ENCODE measurements at regions not wholly inside any gene's neighbourhood (a gene's known extent, or its start where the extent isn't known, plus 50 kb on each side); places are given as distances from the start of the nearest gene placed in this dataset.

- no peak overlapping the region for H3K4me3 Mint-ChIP-seq (ENCODE audit: unreplicated experiment)
- H3K9me3 Mint-ChIP-seq (ENCODE audit: unreplicated experiment), result no peaks in the 10 kb centered on the region
- TF ChIP-seq, protein P1, sequence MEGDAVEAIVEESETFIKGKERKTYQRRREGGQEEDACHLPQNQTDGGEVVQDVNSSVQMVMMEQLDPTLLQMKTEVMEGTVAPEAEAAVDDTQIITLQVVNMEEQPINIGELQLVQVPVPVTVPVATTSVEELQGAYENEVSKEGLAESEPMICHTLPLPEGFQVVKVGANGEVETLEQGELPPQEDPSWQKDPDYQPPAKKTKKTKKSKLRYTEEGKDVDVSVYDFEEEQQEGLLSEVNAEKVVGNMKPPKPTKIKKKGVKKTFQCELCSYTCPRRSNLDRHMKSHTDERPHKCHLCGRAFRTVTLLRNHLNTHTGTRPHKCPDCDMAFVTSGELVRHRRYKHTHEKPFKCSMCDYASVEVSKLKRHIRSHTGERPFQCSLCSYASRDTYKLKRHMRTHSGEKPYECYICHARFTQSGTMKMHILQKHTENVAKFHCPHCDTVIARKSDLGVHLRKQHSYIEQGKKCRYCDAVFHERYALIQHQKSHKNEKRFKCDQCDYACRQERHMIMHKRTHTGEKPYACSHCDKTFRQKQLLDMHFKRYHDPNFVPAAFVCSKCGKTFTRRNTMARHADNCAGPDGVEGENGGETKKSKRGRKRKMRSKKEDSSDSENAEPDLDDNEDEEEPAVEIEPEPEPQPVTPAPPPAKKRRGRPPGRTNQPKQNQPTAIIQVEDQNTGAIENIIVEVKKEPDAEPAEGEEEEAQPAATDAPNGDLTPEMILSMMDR (IDR thresholded peaks at IDR 0.05; ENCODE audit: unreplicated experiment), result no peak
- no peaks in the 10 kb centered on the region for H3K27me3 Mint-ChIP-seq (ENCODE audit: unreplicated experiment)
- no peaks in the 10 kb centered on the region for H3K36me3 Mint-ChIP-seq (ENCODE audit: low read depth, unreplicated experiment)
- no peak overlapping the region for H3K27ac Mint-ChIP-seq (ENCODE audit: unreplicated experiment)
- no peaks in the 10 kb centered on the region for H3K4me1 Mint-ChIP-seq (ENCODE audit: unreplicated experiment)
- DNase-seq (ENCODE audit: low spot score), result no peak
Observed at GRCh38 chr4:20383283-20383682, 131.6 kb downstream of the SLIT2 start.

DNA sequence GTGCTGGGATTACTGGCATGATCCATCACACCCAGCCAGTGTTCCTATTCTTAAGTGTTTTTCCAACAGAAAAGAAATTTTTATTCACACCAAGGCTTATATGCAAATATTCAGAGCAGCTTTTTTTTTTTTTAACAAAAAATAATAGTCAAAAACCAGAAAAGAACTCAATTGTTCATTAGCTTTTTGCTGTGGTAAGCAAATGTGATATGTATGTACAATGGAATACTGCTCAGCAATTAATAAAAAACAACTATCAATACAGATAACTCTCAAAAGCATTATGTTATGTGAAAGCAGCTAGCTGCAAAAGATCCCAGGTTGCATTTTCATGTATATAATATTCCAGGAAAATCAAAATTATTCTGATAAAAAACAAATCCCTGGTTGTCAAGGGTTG lies 132.3 kb downstream of the SLIT2 start:
- TF ChIP-seq, protein P1 (IDR thresholded peaks at IDR 0.05; ENCODE audit: unreplicated experiment), result no peak
- DNase-seq (ENCODE audit: low spot score), result no peak
- Mint-ChIP-seq H3K9me3 (ENCODE audit: unreplicated experiment) (no peaks in the 10 kb centered on the region), H3K27me3 (ENCODE audit: unreplicated experiment) (no peaks in the 10 kb centered on the region), H3K4me3 (ENCODE audit: unreplicated experiment) (no peak overlapping the region), H3K27ac (ENCODE audit: unreplicated experiment) (no peak overlapping the region), H3K4me1 (ENCODE audit: unreplicated experiment) (no peaks in the 10 kb centered on the region), H3K36me3 (ENCODE audit: low read depth, unreplicated experiment) (no peaks in the 10 kb centered on the region)

DNA sequence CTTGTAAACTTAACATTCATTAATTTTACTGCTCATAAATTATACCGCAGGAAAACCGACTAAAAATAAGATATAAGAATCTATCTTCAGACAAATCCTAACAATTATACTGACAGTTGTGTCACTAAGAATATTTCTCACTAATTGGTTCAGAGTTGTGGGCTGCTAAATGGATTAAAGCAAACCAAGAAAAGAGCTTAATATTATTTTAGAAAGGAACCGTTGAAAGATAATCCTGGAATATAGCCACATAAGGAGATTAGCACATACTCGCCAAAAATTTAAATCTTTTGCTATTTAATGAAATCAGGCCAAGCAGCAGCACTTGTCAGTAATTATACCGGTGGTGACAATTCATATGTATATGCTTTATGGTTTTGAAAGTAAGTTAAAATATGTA lies 132.8 kb downstream of the SLIT2 start:
- H3K9me3 Mint-ChIP-seq (ENCODE audit: unreplicated experiment), result no peaks in the 10 kb centered on the region
- no peaks in the 10 kb centered on the region for H3K36me3 Mint-ChIP-seq (ENCODE audit: low read depth, unreplicated experiment)
- no peak overlapping the region for H3K27ac Mint-ChIP-seq (ENCODE audit: unreplicated experiment)
- H3K4me3 Mint-ChIP-seq (ENCODE audit: unreplicated experiment), result no peak overlapping the region
- TF ChIP-seq, protein P1 (IDR thresholded peaks at IDR 0.05; ENCODE audit: unreplicated experiment), result no peak
- no peaks in the 10 kb centered on the region for H3K4me1 Mint-ChIP-seq (ENCODE audit: unreplicated experiment)
- no peak for DNase-seq (ENCODE audit: low spot score)
- H3K27me3 Mint-ChIP-seq (ENCODE audit: unreplicated experiment), result no peaks in the 10 kb centered on the region

DNA sequence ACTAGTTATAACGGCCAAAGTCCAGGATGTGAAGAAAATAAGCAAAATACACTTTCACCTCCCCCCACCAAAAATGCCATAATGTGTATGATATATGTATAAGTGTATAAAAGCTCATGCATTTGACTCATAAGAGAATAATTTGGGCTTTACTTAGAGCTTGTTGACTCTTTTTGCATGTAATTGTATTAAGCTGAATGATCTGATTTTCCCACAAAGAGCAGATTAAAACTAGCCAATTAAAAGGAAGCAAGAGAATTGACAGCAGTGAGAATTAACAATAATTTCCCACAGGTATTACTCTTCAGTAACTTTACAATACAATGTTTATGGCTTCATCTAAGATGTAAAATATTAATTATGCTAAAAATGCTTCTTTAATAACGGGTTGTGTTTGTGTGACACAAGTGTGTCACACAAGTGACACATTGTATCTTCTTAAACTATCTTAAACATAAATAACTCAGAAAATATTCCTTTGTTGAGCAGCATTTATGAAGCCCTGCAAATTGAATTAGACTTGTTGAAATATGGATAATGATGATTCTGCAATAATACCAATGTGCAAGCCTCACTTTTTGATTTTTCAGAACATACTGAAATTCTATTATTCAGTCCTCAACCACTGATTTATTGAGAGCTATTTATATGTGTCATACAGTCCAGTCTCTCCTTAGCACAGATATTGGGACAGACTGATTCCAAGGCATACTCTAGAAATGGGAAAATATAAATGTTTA lies 134.5 kb downstream of the SLIT2 start:
- no peaks in the 10 kb centered on the region for H3K9me3 Mint-ChIP-seq (ENCODE audit: unreplicated experiment)
- no peaks in the 10 kb centered on the region for H3K36me3 Mint-ChIP-seq (ENCODE audit: low read depth, unreplicated experiment)
- no peak overlapping the region for H3K27ac Mint-ChIP-seq (ENCODE audit: unreplicated experiment)
- no peak overlapping the region for H3K4me3 Mint-ChIP-seq (ENCODE audit: unreplicated experiment)
- H3K27me3 Mint-ChIP-seq (ENCODE audit: unreplicated experiment), result no peaks in the 10 kb centered on the region
- TF ChIP-seq, protein P1 (IDR thresholded peaks at IDR 0.05; ENCODE audit: unreplicated experiment), result no peak
- H3K4me1 Mint-ChIP-seq (ENCODE audit: unreplicated experiment), result no peaks in the 10 kb centered on the region
- DNase-seq (ENCODE audit: low spot score), result no peak

- Mint-ChIP-seq H3K27ac (ENCODE audit: unreplicated experiment) (no peak overlapping the region), H3K4me1 (ENCODE audit: unreplicated experiment) (no peaks in the 10 kb centered on the region), H3K36me3 (ENCODE audit: low read depth, unreplicated experiment) (no peaks in the 10 kb centered on the region), H3K27me3 (ENCODE audit: unreplicated experiment) (no peaks in the 10 kb centered on the region), H3K9me3 (ENCODE audit: unreplicated experiment) (no peaks in the 10 kb centered on the region), H3K4me3 (ENCODE audit: unreplicated experiment) (no peak overlapping the region)
- no peak for DNase-seq (ENCODE audit: low spot score)
- TF ChIP-seq, protein P1 (IDR thresholded peaks at IDR 0.05; ENCODE audit: unreplicated experiment), result no peak
Observed at GRCh38 chr4:20386906-20387305, 135.2 kb downstream of the SLIT2 start.
